Middle frontal gyrus (tissue), 1 donor: ENCODE measurements at regions not wholly inside any gene's neighbourhood (a gene's known extent, or its start where the extent isn't known, plus 50 kb on each side); places are given as distances from the start of the nearest gene placed in this dataset.

Experiments
- DNase-seq: peaks from one replicate; pipeline ENCODE4 v3.0.0-alpha.2; 2015; ENCODE audit warnings: low spot score; ENCODE audit errors: extremely low spot score

GRCh38 chr1:87867626-87868025 lies 538.9 kb downstream of the LMO4 start:
- DNase-seq: no peak

- no peak for DNase-seq
Observed at GRCh38 chr1:87869567-87869966, 540.9 kb downstream of the LMO4 start.

- DNase-seq: no peak
Observed at GRCh38 chr1:87872189-87872588, 543.5 kb downstream of the LMO4 start.

GRCh38 chr1:87872692-87873091 lies 544.0 kb downstream of the LMO4 start:
- no peak for DNase-seq

GRCh38 chr1:87878873-87879272 lies 550.2 kb downstream of the LMO4 start:
- DNase-seq: no peak

GRCh38 chr1:87880098-87880760 lies 551.5 kb downstream of the LMO4 start:
- no peak for DNase-seq

GRCh38 chr1:87880764-87881163 lies 552.1 kb downstream of the LMO4 start:
- DNase-seq: no peak

- DNase-seq: no peak
Observed at GRCh38 chr1:87883906-87884305, 555.2 kb downstream of the LMO4 start.

GRCh38 chr1:87884581-87884980 lies 555.9 kb downstream of the LMO4 start:
- no peak for DNase-seq

- DNase-seq: no peak
Observed at GRCh38 chr1:87885278-87886025, 556.8 kb downstream of the LMO4 start.

- no peak for DNase-seq
Observed at GRCh38 chr1:87887100-87887499, 558.4 kb downstream of the LMO4 start.

GRCh38 chr1:87888446-87888845 lies 559.8 kb downstream of the LMO4 start:
- no peak for DNase-seq

- DNase-seq: no peak
Observed at GRCh38 chr1:87894062-87894461, 565.4 kb downstream of the LMO4 start.

- no peak for DNase-seq
Observed at GRCh38 chr1:87897481-87897880, 568.8 kb downstream of the LMO4 start.

GRCh38 chr1:87898431-87898830 lies 569.8 kb downstream of the LMO4 start:
- DNase-seq: no peak

GRCh38 chr1:87899017-87899416 lies 570.3 kb downstream of the LMO4 start:
- no peak for DNase-seq

GRCh38 chr1:87899746-87900145 lies 571.1 kb downstream of the LMO4 start:
- no peak for DNase-seq

- DNase-seq: no peak
Observed at GRCh38 chr1:87902830-87903229, 574.1 kb downstream of the LMO4 start.

GRCh38 chr1:87903242-87903641 lies 574.6 kb downstream of the LMO4 start:
- DNase-seq: no peak

GRCh38 chr1:87904651-87905050 lies 576.0 kb downstream of the LMO4 start:
- no peak for DNase-seq

- DNase-seq: no peak
Observed at GRCh38 chr1:87905651-87906050, 577.0 kb downstream of the LMO4 start.

GRCh38 chr1:87906078-87906477 lies 577.4 kb downstream of the LMO4 start:
- no peak for DNase-seq

GRCh38 chr1:87913361-87913760 lies 584.7 kb downstream of the LMO4 start:
- DNase-seq: no peak
